CD4-positive, alpha-beta T cell (primary cell): ENCODE measurements at regions not wholly inside any gene's neighbourhood (a gene's known extent, or its start where the extent isn't known, plus 50 kb on each side); places are given as distances from the start of the nearest gene placed in this dataset.

Source experiments
- ATAC-seq: fragments of 200-7000 bp; cut with Tn5 transposase; one replicate; pipeline ENCODE4 v1.10.0; 2022; ENCODE audit warnings: mild to moderate bottlenecking; ENCODE audit not compliant: poor library complexity
- CTCF ChIA-PET: fragments of 350-600 bp; sonication (Branson Sonifier 250); formaldehyde crosslinking; loops from one replicate; lab custom pipeline; 2021; ENCODE audit warnings: antibody characterized with exemption, inconsistent platforms; lab: Charles Lee
- POLR2A ChIA-PET: fragments of 350-600 bp; sonication (Branson Sonifier 250); formaldehyde crosslinking; loops from one replicate; lab custom pipeline; 2021; ENCODE audit warnings: antibody characterized with exemption, inconsistent platforms; lab: Charles Lee
- DNase-seq, 14 experiments: peaks; one replicate each; pipeline ENCODE4 v3.0.0-alpha.2; 2013 to 2020; ENCODE audit warnings: mixed read lengths in 2 of 14
- H3K27ac ChIP-seq, 2 donors: one replicate each; pipeline versions ENCODE4 v1.5.1 to v1.7.0; 2013; ENCODE audit warnings: low read length in 2 of 2, low read depth in 1 of 2, mild to moderate bottlenecking in 1 of 2
- H3K27me3 ChIP-seq, 2 experiments: 1 replicate in 1 of 2; 2 replicates in 1 of 2; pipeline versions ENCODE4 v1.6.1 to v1.7.0; 2013; ENCODE audit warnings: low read length in 2 of 2, control low read depth in 1 of 2, mild to moderate bottlenecking in 1 of 2, moderate library complexity in 1 of 2; ENCODE audit not compliant: insufficient read depth in 2 of 2, control insufficient read depth in 1 of 2
- H3K36me3 ChIP-seq: one replicate; pipeline ENCODE4 v1.6.1; 2013; ENCODE audit warnings: low read length, control low read depth; ENCODE audit not compliant: insufficient read depth
- H3K4me1 ChIP-seq: one replicate; pipeline ENCODE4 v1.6.1; 2013; ENCODE audit warnings: low read length, control low read depth; ENCODE audit not compliant: insufficient read depth
- H3K4me3 ChIP-seq: one replicate; pipeline ENCODE4 v1.5.1; 2013; ENCODE audit warnings: mild to moderate bottlenecking, low read length, moderate library complexity
- H3K9me3 ChIP-seq, 2 experiments: 1 replicate in 1 of 2; 2 replicates in 1 of 2; pipeline versions ENCODE4 v1.6.1 to v1.7.0; 2013; ENCODE audit warnings: low read length in 2 of 2, mild to moderate bottlenecking in 2 of 2, control low read depth in 1 of 2, moderate library complexity in 1 of 2; ENCODE audit not compliant: control insufficient read depth in 1 of 2, insufficient read depth in 1 of 2
- H3K27ac Mint-ChIP-seq: one replicate; pipeline ENCODE4 v1.8.0; 2020; ENCODE audit warnings: mixed read lengths
- H3K27me3 Mint-ChIP-seq: one replicate; pipeline ENCODE4 v1.8.0; 2021; ENCODE audit warnings: mixed read lengths
- H3K36me3 Mint-ChIP-seq: one replicate; pipeline ENCODE4 v1.8.0; 2021; ENCODE audit warnings: low read depth, mixed read lengths
- H3K4me1 Mint-ChIP-seq: one replicate; pipeline ENCODE4 v1.8.0; 2021; ENCODE audit warnings: low read depth, mixed read lengths
- H3K4me3 Mint-ChIP-seq: one replicate; pipeline ENCODE4 v1.8.0; 2020; ENCODE audit warnings: mild to moderate bottlenecking, mixed read lengths
- H3K9me3 Mint-ChIP-seq: one replicate; pipeline ENCODE4 v1.8.0; 2020; ENCODE audit warnings: mixed read lengths
- CTCF ChIP-seq: fragments of 200-600 bp; IDR thresholded peaks from one replicate; pipeline ENCODE4 v1.8.0; 2022; ENCODE audit warnings: antibody characterized with exemption, mild to moderate bottlenecking
- intact Hi-C, 2 experiments: fragments of 100-400 bp; cut with DNase I in 1 of 2; cut with micrococcal nuclease in 1 of 2; formaldehyde crosslinking; loops; one replicate each; pipeline versions ENCODE4 v1.15.1 to v1.9.0; 2023 to 2025; cut with DNase I, micrococcal nuclease

GRCh38 chr9:68648971-68649370, 56.1 kb upstream of the PIP5K1B start:
- DNase-seq: no peak
- ChIA-PET CTCF (no interaction called here), POLR2A (no interaction called here)
- Histone ChIP-seq H3K36me3 (no peaks in the 10 kb centered on the region), H3K4me1 (no peaks in the 10 kb centered on the region), H3K27me3 (peaks cover 0 to 14% of the 10 kb centered on the region in 2 experiments), H3K27ac (no peak overlapping the region), H3K9me3 (no peaks in the 10 kb centered on the region), H3K4me3 (no peak overlapping the region)
- Mint-ChIP-seq H3K4me3 (no peak overlapping the region), H3K36me3 (no peaks in the 10 kb centered on the region), H3K27ac (no peak overlapping the region), H3K9me3 (no peaks in the 10 kb centered on the region), H3K4me1 (no peaks in the 10 kb centered on the region), H3K27me3 (peaks cover 44% of the 10 kb centered on the region)
- no peak for ATAC-seq
- no peak for TF ChIP-seq CTCF
- intact Hi-C loops: no loop called here

GRCh38 chr9:68651280-68651893, 53.7 kb upstream of the PIP5K1B start:
- ChIA-PET POLR2A (no interaction called here), CTCF (no interaction called here)
- intact Hi-C loops: no loop called here
- H3K9me3 ChIP-seq: no peaks in the 10 kb centered on the region
- Mint-ChIP-seq H3K36me3 (no peaks in the 10 kb centered on the region), H3K4me3 (no peak overlapping the region), H3K27ac (no peak overlapping the region), H3K27me3 (peaks cover 50% of the 10 kb centered on the region), H3K4me1 (no peaks in the 10 kb centered on the region), H3K9me3 (no peaks in the 10 kb centered on the region)
- peaks cover 0 to 9% of the 10 kb centered on the region in 2 experiments for H3K27me3 ChIP-seq
- ATAC-seq (no peak), DNase-seq (no peak)
- no peak overlapping the region for H3K27ac ChIP-seq
- no peaks in the 10 kb centered on the region for H3K4me1 ChIP-seq
- no peaks in the 10 kb centered on the region for H3K36me3 ChIP-seq
- no peak overlapping the region for H3K4me3 ChIP-seq
- no peak for TF ChIP-seq CTCF

- ChIA-PET POLR2A (no interaction called here), CTCF (no interaction called here)
- Mint-ChIP-seq H3K4me1 (no peaks in the 10 kb centered on the region), H3K4me3 (no peak overlapping the region), H3K36me3 (no peaks in the 10 kb centered on the region), H3K27ac (no peak overlapping the region), H3K9me3 (no peaks in the 10 kb centered on the region), H3K27me3 (peaks cover 59% of the 10 kb centered on the region)
- Histone ChIP-seq H3K4me3 (no peak overlapping the region), H3K4me1 (no peaks in the 10 kb centered on the region), H3K27me3 (peaks cover 0 to 9% of the 10 kb centered on the region in 2 experiments), H3K27ac (no peak overlapping the region), H3K9me3 (no peaks in the 10 kb centered on the region), H3K36me3 (no peaks in the 10 kb centered on the region)
- intact Hi-C loops: no loop called here
- no peak for DNase-seq
- no peak for TF ChIP-seq CTCF
- no peak for ATAC-seq
Observed at GRCh38 chr9:68653141-68653595, 51.9 kb upstream of the PIP5K1B start.
